GM12878 (cell line): ENCODE measurements at regions not wholly inside any gene's neighbourhood (a gene's known extent, or its start where the extent isn't known, plus 50 kb on each side); places are given as distances from the start of the nearest gene placed in this dataset.

Source experiments
- ATAC-seq: fragments of 200-7000 bp; cut with Tn5 transposase; 3 replicates; pipeline ENCODE4 v1.9.1; 2020; ENCODE audit warnings: mild to moderate bottlenecking, moderate library complexity
- BruUV-seq: library from RNA; stranded (reverse); fragments of 400-500 nt; replicated peaks from 2 replicates; lab custom pipeline; 2021; lab: Mats Ljungman, UMichigan
- CTCF ChIA-PET: fragments of 300-600 bp; sonication (Branson Sonifier 250); formaldehyde crosslinking; extraction: SDS; loops from one replicate; lab custom pipeline; 2021; ENCODE audit warnings: inconsistent platforms; lab: Yijun Ruan, JAX
- POLR2A ChIA-PET: fragments of 350-600 bp; formaldehyde crosslinking; extraction: SDS; loops from one replicate; lab custom pipeline; 2021; ENCODE audit warnings: inconsistent platforms; lab: Charles Lee
- RAD21 ChIA-PET: fragments of 300-600 bp; sonication (Branson Sonifier 250); formaldehyde crosslinking; loops from one replicate; lab custom pipeline; 2023; ENCODE audit warnings: antibody characterized with exemption; ENCODE audit not compliant: unreplicated experiment; lab: Charles Lee
- SMC1A ChIA-PET: fragments of 300-600 bp; sonication (Branson Sonifier 250); formaldehyde crosslinking; loops from one replicate; lab custom pipeline; 2023; ENCODE audit not compliant: unreplicated experiment, uncharacterized antibody; lab: Charles Lee
- DNase-seq: peaks from one replicate; pipeline ENCODE4 v3.0.0-alpha.2; 2011; ENCODE audit warnings: low read depth, low spot score
- FAIRE-seq: peaks from 3 replicates; lab custom pipeline; 2011; peaks lifted over from hg19 to GRCh38; lab: Jason Lieb, UNC
- H2AFZ ChIP-seq: 2 replicates; pipeline ENCODE4 v1.6.0; 2011; ENCODE audit warnings: low read depth, low read length, control low read depth; ENCODE audit not compliant: control insufficient read depth
- H3K27ac ChIP-seq: 2 replicates; pipeline ENCODE4 v1.5.1; 2011; ENCODE audit warnings: control low read depth; ENCODE audit not compliant: control insufficient read depth, insufficient read depth
- H3K27me3 ChIP-seq, 2 experiments: replicated peaks in 1 of 2; 2 replicates each; pipeline versions ENCODE4 v1.6.0 to v1.6.1; 2011; ENCODE audit warnings: low read length in 1 of 2; ENCODE audit not compliant: control insufficient read depth in 2 of 2, insufficient read depth in 2 of 2
- H3K36me3 ChIP-seq, 2 experiments: 2 replicates each; pipeline ENCODE4 v1.5.1; 2011; ENCODE audit warnings: low read length in 1 of 2; ENCODE audit not compliant: control insufficient read depth in 2 of 2, insufficient read depth in 2 of 2
- H3K4me1 ChIP-seq: 2 replicates; pipeline ENCODE4 v1.6.1; 2011; ENCODE audit warnings: mild to moderate bottlenecking, low read length, moderate library complexity, mixed read lengths; ENCODE audit not compliant: control insufficient read depth, insufficient read depth
- H3K4me2 ChIP-seq: 2 replicates; pipeline ENCODE4 v1.6.0; 2011; ENCODE audit warnings: control low read depth; ENCODE audit not compliant: control insufficient read depth, insufficient read depth
- H3K4me3 ChIP-seq: fragments of 200-600 bp; sonication (generic); 2 replicates; pipeline ENCODE4 v1.5.1; 2016
- H3K79me2 ChIP-seq: 2 replicates; pipeline ENCODE4 v1.6.0; 2011; ENCODE audit warnings: low read length; ENCODE audit not compliant: control insufficient read depth, insufficient read depth
- H3K9ac ChIP-seq: 2 replicates; pipeline ENCODE4 v1.8.0; 2011; ENCODE audit warnings: low read length, control low read depth, mixed read lengths; ENCODE audit not compliant: control insufficient read depth, insufficient read depth
- H3K9me3 ChIP-seq: replicated peaks from 3 replicates; pipeline ENCODE4 v1.5.1; 2011; ENCODE audit warnings: mild to moderate bottlenecking, low read length; ENCODE audit not compliant: control insufficient read depth, insufficient read depth
- H4K20me1 ChIP-seq: 2 replicates; pipeline ENCODE4 v1.6.0; 2011; ENCODE audit not compliant: control insufficient read depth, insufficient read depth
- BCLAF1 ChIP-seq: fragments of 450-650 bp; IDR thresholded peaks from 2 replicates; pipeline ENCODE4 v1.6.1; 2017; ENCODE audit warnings: antibody characterized with exemption, mild to moderate bottlenecking, moderate library complexity
- CHD4 ChIP-seq: fragments of 200-600 bp; sonication (generic); IDR thresholded peaks from 2 replicates; pipeline ENCODE4 v1.6.1; 2016; ENCODE audit warnings: mild to moderate bottlenecking
- CUX1 ChIP-seq: IDR thresholded peaks from 2 replicates; pipeline ENCODE4 v1.6.1; 2012; ENCODE audit warnings: improper control_type of control experiment, low read depth, low read length; ENCODE audit not compliant: insufficient replicate concordance
- IKZF1 ChIP-seq: fragments of 450-650 bp; conservative IDR thresholded peaks from 2 replicates; pipeline ENCODE4 v1.6.1; 2017; ENCODE audit warnings: antibody characterized with exemption, mild to moderate bottlenecking
- IRF5 ChIP-seq: fragments of 450-650 bp; IDR thresholded peaks from 2 replicates; pipeline ENCODE4 v1.6.1; 2017; ENCODE audit warnings: borderline replicate concordance
- JUNB ChIP-seq: IDR thresholded peaks from 2 replicates; pipeline ENCODE4 v1.6.1; 2016; ENCODE audit warnings: antibody characterized with exemption, mild to moderate bottlenecking
- MXI1 ChIP-seq: fragments of 150-350 bp; IDR thresholded peaks from 2 replicates; pipeline ENCODE4 v1.6.1; 2011; ENCODE audit warnings: low read depth, mild to moderate bottlenecking, inconsistent platforms, low read length, improper control_type of control experiment
- RCOR1 ChIP-seq: conservative IDR thresholded peaks from 2 replicates; pipeline ENCODE4 v1.6.1; 2012; ENCODE audit warnings: low read depth, low read length, improper control_type of control experiment
- SMAD1 ChIP-seq: fragments of 450-650 bp; IDR thresholded peaks from 2 replicates; pipeline ENCODE4 v1.6.1; 2018; ENCODE audit warnings: mild to moderate bottlenecking, low read depth; ENCODE audit not compliant: partially characterized antibody
- USF1 ChIP-seq: IDR thresholded peaks from 2 replicates; pipeline ENCODE4 v1.6.1; 2011; ENCODE audit warnings: borderline replicate concordance, low read depth, mild to moderate bottlenecking, moderate library complexity, mixed read lengths, low read length; ENCODE audit not compliant: insufficient read depth; ENCODE audit errors: extremely low read length
- ZBED1 ChIP-seq: IDR thresholded peaks from 2 replicates; pipeline ENCODE4 v1.6.1; 2016; ENCODE audit warnings: borderline replicate concordance
- ZBTB33 ChIP-seq: fragments of 450-650 bp; IDR thresholded peaks from 2 replicates; pipeline ENCODE4 v1.6.1; 2017; ENCODE audit warnings: mild to moderate bottlenecking
- ZNF207 ChIP-seq: fragments of 450-650 bp; IDR thresholded peaks from 2 replicates; pipeline ENCODE4 v1.6.1; 2014; ENCODE audit warnings: antibody characterized with exemption, mild to moderate bottlenecking, borderline replicate concordance
- WGBS: methylation state at CpG from one replicate; pipeline ENCODE4 v1.1.6; 2016; ENCODE audit warnings: low lambda C conversion rate; ENCODE audit not compliant: insufficient replicate concordance, insufficient coverage; ENCODE audit errors: missing lambda C conversion rate; 5-methylcytosine and 5-hydroxymethylcytosine counted together
- in situ Hi-C: fragments of 300-500 bp; cut with MboI; formaldehyde crosslinking; loops from 9 replicates; pipeline ENCODE4 v1.14.3; 2018; ENCODE audit warnings: mixed read lengths
- intact Hi-C: fragments of 100-400 bp; cut with micrococcal nuclease; formaldehyde crosslinking; loops from one replicate; pipeline ENCODE4 v1.14.2; 2022; ENCODE audit not compliant: unreplicated experiment

GRCh38 chr6:94190030-94190429 is 770.7 kb upstream of the EPHA7 start:
- Histone ChIP-seq H3K4me3 (no peak overlapping the region), H3K27me3 (no peaks in the 10 kb centered on the region), H3K4me2 (no peak overlapping the region), H3K9me3 (no peaks in the 10 kb centered on the region), H3K36me3 (no peaks in the 10 kb centered on the region), H3K27ac (no peak overlapping the region), H2AFZ (no peak overlapping the region), H4K20me1 (no peaks in the 10 kb centered on the region), H3K79me2 (no peaks in the 10 kb centered on the region), H3K4me1 (no peaks in the 10 kb centered on the region), H3K9ac (no peak overlapping the region)
- intact Hi-C loops (no loop called here), in situ Hi-C loops (no loop called here)
- ChIA-PET POLR2A (no interaction called here), CTCF (no interaction called here), SMC1A (no interaction called here), RAD21 (no interaction called here)
- 43% methylated on average over 2 of the region's 2 CpGs for WGBS
- DNase-seq (no peak), FAIRE-seq (no peak), ATAC-seq (no peak)
- BruUV-seq: no TSS peak
- TF ChIP-seq CUX1 (no peak), CHD4 (no peak), ZBED1 (no peak), ZNF207 (no peak), RCOR1 (no peak), MXI1 (no peak), BCLAF1 (no peak), ZBTB33 (no peak), JUNB (no peak), IRF5 (no peak), IKZF1 (no peak), SMAD1 (no peak), USF1 (no peak)
